ENCODE measurements at regions not wholly inside any gene's neighbourhood (a gene's known extent, or its start where the extent isn't known, plus 50 kb on each side); places are given as distances from the start of the nearest gene placed in this dataset.

DNA sequence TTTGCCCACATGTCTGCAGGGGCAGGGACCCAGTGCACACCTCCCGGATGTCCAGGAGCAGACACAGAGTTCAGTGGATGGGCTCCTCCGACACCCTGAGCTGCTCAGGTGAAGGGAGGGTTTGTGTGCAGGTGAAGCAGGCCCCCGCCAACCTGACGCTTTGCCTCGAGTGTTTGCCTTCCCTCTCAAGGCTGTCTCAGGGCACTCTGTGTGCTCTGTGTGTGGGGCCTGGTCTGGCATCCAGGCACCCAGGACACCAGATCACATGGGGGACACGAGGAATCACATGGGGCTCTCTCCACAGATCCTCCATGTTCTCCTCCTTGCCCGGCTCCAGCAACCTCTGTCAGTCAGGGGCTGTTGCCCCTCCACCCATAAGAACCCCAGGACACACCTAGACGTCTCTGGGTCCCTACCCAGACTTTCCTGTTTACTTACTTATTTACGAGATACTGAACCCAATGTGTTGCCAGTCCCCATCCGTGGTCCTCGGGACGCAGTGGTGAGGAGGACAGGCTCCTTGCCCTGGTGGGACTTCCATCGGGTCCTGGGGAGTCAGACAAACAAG, 99.5 kb downstream of the HTR5A start (continued):
- no peak for TF ChIP-seq POLR2AphosphoS5 (IDR thresholded peaks at IDR 0.05; ENCODE audit: low read depth)
- TF ChIP-seq, protein P1, sequence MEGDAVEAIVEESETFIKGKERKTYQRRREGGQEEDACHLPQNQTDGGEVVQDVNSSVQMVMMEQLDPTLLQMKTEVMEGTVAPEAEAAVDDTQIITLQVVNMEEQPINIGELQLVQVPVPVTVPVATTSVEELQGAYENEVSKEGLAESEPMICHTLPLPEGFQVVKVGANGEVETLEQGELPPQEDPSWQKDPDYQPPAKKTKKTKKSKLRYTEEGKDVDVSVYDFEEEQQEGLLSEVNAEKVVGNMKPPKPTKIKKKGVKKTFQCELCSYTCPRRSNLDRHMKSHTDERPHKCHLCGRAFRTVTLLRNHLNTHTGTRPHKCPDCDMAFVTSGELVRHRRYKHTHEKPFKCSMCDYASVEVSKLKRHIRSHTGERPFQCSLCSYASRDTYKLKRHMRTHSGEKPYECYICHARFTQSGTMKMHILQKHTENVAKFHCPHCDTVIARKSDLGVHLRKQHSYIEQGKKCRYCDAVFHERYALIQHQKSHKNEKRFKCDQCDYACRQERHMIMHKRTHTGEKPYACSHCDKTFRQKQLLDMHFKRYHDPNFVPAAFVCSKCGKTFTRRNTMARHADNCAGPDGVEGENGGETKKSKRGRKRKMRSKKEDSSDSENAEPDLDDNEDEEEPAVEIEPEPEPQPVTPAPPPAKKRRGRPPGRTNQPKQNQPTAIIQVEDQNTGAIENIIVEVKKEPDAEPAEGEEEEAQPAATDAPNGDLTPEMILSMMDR (conservative IDR thresholded peaks at IDR 0.05; ENCODE audit: low read depth in 2 of 2), result no peak

DNA sequence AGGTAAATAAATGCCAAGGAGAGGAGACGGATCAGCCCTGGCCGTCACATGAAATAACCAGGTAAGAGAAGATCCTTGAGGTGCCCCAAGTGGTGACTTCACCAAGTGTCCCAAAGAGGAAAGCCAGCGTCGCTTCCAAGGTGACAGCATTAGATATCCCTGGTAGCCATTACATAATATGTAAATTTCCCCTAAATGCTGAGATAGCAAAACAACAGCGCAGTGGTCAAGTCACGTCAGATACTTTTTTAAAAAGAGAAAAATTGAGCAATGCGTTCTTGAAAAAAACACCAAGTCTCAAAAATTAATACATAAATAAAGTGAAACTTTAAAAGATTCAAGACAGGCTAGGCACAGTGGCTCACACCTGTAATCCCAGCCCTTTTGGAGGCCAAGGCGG, 100.2 kb downstream of the HTR5A start:
- no peaks in the 10 kb centered on the region for H3K27me3 ChIP-seq (ENCODE audit: insufficient read depth)
- no peak for ATAC-seq
- H4K20me1 ChIP-seq (replicated peaks; ENCODE audit: insufficient read depth), result no peaks in the 10 kb centered on the region
- H3K4me3 ChIP-seq, result no peak overlapping the region
- H2AFZ ChIP-seq, result no peak overlapping the region
- Mint-ChIP-seq H3K36me3 (ENCODE audit: low read depth) (no peaks in the 10 kb centered on the region; the same call in 2 of the 3 replicates), H3K4me1 (no peaks in the 10 kb centered on the region), H3K27ac (no peak overlapping the region), H3K9me3 (peaks cover 4% of the 10 kb centered on the region; the same call in 1 of the 3 replicates), H3K4me3 (no peak overlapping the region), H3K27me3 (ENCODE audit: insufficient read depth, low read depth, poor library complexity) (peaks cover 2% of the 10 kb centered on the region)
- no peaks in the 10 kb centered on the region for H3K4me1 ChIP-seq (ENCODE audit: insufficient read depth)
- H3K4me2 ChIP-seq, result no peak overlapping the region
- no peaks in the 10 kb centered on the region for H3F3A ChIP-seq (replicated peaks; ENCODE audit: low read depth)
- H3K36me3 ChIP-seq (ENCODE audit: insufficient read depth), result no peaks in the 10 kb centered on the region
- 0 out of 2 replicates have a peak, but pooled peaks cover 2% of the 10 kb centered on the region for H3K9me2 ChIP-seq (ENCODE audit: insufficient read depth)
- no peak for DNase-seq (ENCODE audit: low spot score)
- no peaks in the 10 kb centered on the region for H3K79me2 ChIP-seq (replicated peaks; ENCODE audit: insufficient read depth)
- no peak overlapping the region for H3K27ac ChIP-seq (ENCODE audit: low read depth)
- TF ChIP-seq, protein P2, sequence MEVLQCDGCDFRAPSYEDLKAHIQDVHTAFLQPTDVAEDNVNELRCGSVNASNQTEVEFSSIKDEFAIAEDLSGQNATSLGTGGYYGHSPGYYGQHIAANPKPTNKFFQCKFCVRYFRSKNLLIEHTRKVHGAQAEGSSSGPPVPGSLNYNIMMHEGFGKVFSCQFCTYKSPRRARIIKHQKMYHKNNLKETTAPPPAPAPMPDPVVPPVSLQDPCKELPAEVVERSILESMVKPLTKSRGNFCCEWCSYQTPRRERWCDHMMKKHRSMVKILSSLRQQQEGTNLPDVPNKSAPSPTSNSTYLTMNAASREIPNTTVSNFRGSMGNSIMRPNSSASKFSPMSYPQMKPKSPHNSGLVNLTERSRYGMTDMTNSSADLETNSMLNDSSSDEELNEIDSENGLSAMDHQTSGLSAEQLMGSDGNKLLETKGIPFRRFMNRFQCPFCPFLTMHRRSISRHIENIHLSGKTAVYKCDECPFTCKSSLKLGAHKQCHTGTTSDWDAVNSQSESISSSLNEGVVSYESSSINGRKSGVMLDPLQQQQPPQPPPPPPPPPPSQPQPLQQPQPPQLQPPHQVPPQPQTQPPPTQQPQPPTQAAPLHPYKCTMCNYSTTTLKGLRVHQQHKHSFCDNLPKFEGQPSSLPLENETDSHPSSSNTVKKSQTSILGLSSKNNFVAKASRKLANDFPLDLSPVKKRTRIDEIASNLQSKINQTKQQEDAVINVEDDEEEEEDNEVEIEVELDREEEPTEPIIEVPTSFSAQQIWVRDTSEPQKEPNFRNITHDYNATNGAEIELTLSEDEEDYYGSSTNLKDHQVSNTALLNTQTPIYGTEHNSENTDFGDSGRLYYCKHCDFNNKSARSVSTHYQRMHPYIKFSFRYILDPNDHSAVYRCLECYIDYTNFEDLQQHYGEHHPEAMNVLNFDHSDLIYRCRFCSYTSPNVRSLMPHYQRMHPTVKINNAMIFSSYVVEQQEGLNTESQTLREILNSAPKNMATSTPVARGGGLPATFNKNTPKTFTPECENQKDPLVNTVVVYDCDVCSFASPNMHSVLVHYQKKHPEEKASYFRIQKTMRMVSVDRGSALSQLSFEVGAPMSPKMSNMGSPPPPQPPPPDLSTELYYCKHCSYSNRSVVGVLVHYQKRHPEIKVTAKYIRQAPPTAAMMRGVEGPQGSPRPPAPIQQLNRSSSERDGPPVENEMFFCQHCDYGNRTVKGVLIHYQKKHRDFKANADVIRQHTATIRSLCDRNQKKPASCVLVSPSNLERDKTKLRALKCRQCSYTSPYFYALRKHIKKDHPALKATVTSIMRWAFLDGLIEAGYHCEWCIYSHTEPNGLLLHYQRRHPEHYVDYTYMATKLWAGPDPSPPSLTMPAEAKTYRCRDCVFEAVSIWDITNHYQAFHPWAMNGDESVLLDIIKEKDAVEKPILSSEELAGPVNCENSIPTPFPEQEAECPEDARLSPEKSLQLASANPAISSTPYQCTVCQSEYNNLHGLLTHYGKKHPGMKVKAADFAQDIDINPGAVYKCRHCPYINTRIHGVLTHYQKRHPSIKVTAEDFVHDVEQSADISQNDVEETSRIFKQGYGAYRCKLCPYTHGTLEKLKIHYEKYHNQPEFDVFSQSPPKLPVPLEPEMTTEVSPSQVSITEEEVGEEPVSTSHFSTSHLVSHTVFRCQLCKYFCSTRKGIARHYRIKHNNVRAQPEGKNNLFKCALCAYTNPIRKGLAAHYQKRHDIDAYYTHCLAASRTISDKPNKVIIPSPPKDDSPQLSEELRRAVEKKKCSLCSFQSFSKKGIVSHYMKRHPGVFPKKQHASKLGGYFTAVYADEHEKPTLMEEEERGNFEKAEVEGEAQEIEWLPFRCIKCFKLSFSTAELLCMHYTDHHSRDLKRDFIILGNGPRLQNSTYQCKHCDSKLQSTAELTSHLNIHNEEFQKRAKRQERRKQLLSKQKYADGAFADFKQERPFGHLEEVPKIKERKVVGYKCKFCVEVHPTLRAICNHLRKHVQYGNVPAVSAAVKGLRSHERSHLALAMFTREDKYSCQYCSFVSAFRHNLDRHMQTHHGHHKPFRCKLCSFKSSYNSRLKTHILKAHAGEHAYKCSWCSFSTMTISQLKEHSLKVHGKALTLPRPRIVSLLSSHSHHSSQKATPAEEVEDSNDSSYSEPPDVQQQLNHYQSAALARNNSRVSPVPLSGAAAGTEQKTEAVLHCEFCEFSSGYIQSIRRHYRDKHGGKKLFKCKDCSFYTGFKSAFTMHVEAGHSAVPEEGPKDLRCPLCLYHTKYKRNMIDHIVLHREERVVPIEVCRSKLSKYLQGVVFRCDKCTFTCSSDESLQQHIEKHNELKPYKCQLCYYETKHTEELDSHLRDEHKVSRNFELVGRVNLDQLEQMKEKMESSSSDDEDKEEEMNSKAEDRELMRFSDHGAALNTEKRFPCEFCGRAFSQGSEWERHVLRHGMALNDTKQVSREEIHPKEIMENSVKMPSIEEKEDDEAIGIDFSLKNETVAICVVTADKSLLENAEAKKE (CRISPR knock-in tag; IDR thresholded peaks at IDR 0.05), result no peak
- TF ChIP-seq, protein P1 (conservative IDR thresholded peaks at IDR 0.05; ENCODE audit: low read depth in 2 of 2), result no peak
- TF ChIP-seq, protein P3, sequence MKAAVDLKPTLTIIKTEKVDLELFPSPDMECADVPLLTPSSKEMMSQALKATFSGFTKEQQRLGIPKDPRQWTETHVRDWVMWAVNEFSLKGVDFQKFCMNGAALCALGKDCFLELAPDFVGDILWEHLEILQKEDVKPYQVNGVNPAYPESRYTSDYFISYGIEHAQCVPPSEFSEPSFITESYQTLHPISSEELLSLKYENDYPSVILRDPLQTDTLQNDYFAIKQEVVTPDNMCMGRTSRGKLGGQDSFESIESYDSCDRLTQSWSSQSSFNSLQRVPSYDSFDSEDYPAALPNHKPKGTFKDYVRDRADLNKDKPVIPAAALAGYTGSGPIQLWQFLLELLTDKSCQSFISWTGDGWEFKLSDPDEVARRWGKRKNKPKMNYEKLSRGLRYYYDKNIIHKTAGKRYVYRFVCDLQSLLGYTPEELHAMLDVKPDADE (IDR thresholded peaks at IDR 0.05), result no peak
- TF ChIP-seq JUNB (IDR thresholded peaks at IDR 0.05; ENCODE audit: unreplicated experiment) (no peak), STAT1 (IDR thresholded peaks at IDR 0.05; ENCODE audit: unreplicated experiment) (no peak), NANOG (IDR thresholded peaks at IDR 0.05; ENCODE audit: borderline replicate concordance) (no peak), ZNF331 (CRISPR knock-in tag; IDR thresholded peaks at IDR 0.05; ENCODE audit: low read depth) (no peak), ZNF114 (CRISPR knock-in tag; IDR thresholded peaks at IDR 0.05) (no peak)
- TF ChIP-seq, protein P4, sequence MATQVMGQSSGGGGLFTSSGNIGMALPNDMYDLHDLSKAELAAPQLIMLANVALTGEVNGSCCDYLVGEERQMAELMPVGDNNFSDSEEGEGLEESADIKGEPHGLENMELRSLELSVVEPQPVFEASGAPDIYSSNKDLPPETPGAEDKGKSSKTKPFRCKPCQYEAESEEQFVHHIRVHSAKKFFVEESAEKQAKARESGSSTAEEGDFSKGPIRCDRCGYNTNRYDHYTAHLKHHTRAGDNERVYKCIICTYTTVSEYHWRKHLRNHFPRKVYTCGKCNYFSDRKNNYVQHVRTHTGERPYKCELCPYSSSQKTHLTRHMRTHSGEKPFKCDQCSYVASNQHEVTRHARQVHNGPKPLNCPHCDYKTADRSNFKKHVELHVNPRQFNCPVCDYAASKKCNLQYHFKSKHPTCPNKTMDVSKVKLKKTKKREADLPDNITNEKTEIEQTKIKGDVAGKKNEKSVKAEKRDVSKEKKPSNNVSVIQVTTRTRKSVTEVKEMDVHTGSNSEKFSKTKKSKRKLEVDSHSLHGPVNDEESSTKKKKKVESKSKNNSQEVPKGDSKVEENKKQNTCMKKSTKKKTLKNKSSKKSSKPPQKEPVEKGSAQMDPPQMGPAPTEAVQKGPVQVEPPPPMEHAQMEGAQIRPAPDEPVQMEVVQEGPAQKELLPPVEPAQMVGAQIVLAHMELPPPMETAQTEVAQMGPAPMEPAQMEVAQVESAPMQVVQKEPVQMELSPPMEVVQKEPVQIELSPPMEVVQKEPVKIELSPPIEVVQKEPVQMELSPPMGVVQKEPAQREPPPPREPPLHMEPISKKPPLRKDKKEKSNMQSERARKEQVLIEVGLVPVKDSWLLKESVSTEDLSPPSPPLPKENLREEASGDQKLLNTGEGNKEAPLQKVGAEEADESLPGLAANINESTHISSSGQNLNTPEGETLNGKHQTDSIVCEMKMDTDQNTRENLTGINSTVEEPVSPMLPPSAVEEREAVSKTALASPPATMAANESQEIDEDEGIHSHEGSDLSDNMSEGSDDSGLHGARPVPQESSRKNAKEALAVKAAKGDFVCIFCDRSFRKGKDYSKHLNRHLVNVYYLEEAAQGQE (IDR thresholded peaks at IDR 0.05; ENCODE audit: unreplicated experiment), result no peak

Measured in GM23338 (cell line).